ENCODE measurements at regions not wholly inside any gene's neighbourhood (a gene's known extent, or its start where the extent isn't known, plus 50 kb on each side); places are given as distances from the start of the nearest gene placed in this dataset.

- no peak for DNase-seq
Observed at GRCh38 chr22:47448231-47449223, 686.1 kb downstream of the TBC1D22A start.

- DNase-seq = no peak
Observed at GRCh38 chr22:47446821-47447810, 684.7 kb downstream of the TBC1D22A start.

- DNase-seq = no peak
Observed at GRCh38 chr22:47446331-47446730, 683.9 kb downstream of the TBC1D22A start.

DNA sequence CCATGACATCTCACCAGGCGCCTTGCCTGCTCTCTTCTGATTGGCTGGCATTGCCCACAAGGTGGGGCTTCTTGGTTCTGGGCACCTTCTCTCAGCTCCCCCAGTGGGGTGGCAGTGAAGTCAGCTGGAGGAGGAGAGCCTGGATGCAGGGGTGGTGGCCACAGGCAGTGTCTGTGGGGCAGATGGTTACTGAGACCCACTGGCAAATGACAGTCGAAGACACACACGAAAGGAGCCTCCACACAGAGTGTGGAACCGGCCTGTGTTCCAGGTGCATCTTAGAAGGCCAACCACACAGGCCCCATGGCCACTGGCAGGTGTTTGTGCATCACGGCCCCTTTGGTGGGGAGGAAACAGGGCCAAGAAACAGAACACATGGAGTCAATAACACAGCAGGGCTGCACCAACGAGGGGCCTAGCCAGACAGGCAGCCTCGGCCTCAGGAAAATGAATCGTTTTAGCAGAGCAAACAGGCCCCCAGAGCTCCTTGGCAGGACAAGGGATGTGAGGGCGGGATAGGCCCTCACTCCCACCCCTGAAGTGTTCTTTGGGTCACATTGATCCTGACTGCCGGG, 683.4 kb downstream of the TBC1D22A start:
- DNase-seq = no peak

- no peak for DNase-seq
Observed at GRCh38 chr22:47445212-47445611, 682.8 kb downstream of the TBC1D22A start.

GRCh38 chr22:47444746-47445065, 682.3 kb downstream of the TBC1D22A start:
- no peak for DNase-seq

DNA sequence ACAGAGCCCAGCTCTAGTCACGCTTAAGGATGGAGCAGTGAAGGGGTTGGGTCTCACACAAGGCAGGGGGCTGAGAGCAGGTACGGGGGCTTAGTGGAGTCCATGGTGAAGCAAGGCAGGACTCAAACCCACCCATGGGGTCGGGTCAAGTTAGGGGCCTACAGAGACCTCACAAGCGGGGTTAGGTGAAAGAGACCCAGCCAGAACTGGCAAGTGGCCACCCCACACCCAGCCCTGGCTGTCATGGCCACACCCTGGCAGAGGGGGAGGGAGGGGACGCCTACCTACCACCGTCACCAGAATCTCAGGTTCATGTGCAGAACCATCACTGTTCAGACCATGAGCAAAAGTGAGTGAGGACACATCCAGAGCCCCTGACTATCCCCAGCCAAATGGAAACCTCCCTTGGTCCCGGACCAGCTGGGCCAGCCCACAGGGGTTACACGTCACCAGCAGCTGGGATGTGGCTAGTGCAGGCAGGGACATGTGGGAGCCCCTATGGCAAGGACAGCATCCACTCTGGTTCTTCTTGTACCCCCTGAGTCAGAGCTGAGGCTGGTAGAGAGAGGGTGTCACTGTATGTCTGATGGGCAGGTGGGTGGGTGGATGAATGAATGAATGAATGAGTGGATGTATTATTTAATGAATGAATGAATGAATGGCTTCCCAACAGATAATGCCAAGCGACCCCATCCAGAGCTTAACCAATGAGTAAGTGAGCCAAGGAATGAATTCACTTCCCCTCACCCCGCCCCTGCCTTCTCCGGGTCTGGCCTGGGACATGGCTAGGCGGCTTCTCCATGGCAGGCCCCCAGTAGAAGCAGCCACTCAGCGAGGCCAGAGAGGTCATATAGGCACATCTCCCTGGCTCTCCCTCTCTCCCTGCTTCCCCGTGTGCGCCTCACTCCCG, 681.6 kb downstream of the TBC1D22A start:
- DNase-seq = no peak

DNA sequence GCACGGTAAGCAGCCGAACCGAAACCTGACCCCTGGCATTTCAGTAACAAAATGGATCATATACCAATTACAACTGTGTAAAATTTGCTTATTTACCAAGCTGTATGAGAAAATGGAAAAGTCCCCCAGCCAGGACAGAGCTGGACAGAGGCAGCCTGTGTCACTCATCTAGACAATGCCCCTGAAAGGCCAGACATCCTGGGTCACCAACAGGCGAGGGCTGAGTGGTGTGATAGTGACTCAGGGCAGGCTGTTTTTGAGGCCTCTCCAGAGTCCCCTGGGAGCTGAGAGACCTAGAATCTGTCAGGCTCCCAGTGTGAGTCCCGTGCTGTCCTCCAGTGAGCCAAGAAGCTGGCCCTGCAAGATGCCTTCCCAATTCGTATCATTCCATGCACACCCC, 680.4 kb downstream of the TBC1D22A start:
- no peak for DNase-seq

- no peak for DNase-seq
Observed at GRCh38 chr22:47439643-47440265, 677.3 kb downstream of the TBC1D22A start.

DNA sequence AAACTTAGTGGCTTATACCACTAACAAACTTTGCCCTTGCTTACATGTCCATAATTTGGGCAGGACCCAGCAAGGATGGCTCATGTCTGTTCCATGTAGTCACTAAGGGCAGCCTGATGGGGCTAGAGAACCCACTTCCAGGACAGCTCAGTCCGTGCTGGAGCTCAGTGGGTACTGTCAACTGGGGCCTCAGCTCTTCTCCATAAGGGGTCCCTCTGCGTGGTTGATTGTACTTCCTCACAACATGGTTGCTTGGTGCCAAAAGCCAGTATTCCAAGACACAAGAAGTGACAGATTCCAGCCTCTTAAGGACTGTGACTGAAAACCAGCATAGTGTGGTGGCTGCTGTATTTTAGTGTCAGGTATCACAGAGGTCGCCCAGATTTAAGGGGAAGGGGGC, 675.2 kb downstream of the TBC1D22A start:
- no peak for DNase-seq

- DNase-seq = no peak
Observed at GRCh38 chr22:47437110-47437509, 674.7 kb downstream of the TBC1D22A start.

- DNase-seq = no peak
Observed at GRCh38 chr22:47435826-47436225, 673.4 kb downstream of the TBC1D22A start.

DNA sequence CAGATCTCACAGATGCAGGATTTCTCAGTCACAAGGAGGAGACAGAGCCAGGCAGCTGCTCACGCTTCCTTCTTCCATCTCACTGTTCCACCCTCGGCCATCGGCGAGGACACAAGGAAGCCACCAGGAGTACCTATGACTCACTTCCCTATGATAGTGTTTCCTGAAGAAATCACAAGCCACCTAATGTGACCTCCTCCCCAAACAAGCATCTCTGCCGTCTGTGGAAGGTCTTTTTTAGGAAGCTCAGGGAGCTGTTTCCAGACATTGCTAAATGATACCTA, 672.7 kb downstream of the TBC1D22A start:
- DNase-seq = no peak

DNA sequence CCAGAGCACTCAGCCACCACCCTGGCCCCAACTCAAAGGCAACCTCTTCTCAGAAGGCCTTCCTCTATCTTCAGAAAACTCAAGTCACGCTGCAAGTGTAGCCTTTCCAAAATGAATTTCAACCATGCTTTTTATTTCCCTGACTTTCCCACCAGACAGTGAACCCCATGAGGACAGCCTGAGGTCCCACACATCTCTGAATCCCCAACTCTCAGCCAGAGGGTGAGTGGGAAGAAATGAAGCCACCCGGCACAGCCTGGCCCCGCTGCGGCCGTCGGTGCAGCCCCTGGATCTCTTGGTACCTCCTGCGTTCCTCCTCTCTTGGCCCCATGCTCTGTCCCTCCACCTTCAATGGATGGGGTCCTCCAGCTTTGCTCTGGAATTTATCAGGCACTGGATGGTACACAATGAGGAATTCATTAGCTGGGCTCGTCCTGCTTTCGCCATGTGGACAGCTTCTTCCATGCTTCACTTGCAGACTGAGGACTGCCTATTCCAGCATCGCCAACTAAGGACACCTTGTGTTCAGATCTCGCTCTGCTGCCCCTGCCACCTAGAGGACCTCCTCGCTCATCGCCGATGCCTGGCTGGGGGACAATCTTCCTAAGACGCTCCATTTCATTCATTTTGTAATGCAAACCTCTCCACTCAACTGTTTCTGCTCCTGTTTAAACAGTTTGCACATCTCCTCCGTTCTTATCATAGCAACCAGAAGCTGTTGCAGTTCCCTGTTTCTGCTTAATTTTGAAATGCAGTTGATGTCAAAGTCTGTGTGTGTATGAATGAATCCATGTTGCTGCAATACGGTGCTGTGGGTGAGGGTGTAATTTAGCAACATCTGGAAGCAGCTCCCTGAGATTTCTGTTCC, 672.1 kb downstream of the TBC1D22A start:
- no peak for DNase-seq

GRCh38 chr22:47433627-47434026, 671.2 kb downstream of the TBC1D22A start:
- no peak for DNase-seq

DNA sequence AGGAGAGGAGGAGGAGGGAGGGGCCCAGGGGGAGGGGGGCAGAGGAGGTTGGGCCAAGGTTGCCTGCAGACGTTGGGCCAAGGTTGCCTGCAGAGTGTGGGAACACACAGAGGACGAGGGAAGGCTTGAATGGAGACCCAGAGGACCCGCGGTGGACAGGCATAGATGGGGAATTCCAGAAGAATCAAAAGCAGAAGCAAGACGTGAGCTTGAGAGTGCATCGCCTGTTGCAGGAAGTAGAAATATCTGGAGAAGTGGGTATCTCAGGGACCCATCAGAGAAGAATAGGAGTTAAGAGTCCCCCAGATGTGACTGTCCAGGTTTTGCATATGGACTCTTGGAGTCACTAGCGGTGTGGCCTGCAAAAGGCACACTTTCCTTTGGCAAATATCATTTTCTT, 670.2 kb downstream of the TBC1D22A start:
- DNase-seq = no peak

GRCh38 chr22:47423861-47424820, 661.7 kb downstream of the TBC1D22A start:
- no peak for DNase-seq

GRCh38 chr22:47423266-47423665, 660.8 kb downstream of the TBC1D22A start:
- no peak for DNase-seq

GRCh38 chr22:47422736-47423135, 660.3 kb downstream of the TBC1D22A start:
- no peak for DNase-seq

DNA sequence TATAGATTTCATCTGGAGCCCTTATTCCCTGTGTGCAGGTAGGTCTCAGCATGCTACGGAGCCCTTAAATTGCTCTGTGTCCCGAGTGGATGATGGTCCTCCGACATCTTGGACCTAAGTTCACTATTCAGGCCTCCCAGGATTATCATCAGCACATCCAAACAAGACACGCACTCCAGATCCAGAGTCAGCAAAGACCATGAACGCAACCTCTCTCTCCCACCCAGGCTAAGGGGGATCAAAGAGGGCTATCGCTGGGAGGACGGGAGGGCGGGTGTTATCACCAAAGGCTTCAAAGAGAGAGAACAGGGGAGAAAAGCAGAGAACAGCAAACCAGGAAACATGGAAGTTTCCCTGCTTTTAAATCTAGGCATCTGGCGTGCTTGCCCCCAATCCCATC, 659.4 kb downstream of the TBC1D22A start:
- DNase-seq = no peak
